ENCODE measurements at regions not wholly inside any gene's neighbourhood (a gene's known extent, or its start where the extent isn't known, plus 50 kb on each side); places are given as distances from the start of the nearest gene placed in this dataset.

DNA sequence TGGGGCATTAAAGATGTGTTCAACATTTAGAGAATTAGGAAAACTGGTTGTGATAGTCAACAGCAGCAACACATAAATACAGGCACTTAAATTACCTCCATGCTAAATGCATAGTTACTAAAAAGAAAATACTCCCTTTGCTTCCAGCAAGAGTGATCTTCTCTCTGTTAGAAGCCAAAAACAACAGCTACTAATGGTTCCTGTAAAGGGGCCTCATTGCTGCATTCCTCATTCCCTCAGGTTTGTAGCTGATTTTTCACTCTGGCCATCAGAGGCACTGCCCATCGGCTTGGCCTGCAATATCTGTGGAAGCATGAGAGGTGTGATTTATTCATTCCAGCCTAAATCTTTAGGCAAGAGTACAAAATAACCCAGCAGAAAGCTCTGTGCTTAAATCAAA, 466.0 kb upstream of the ADAMTS16 start:
- no peak for DNase-seq

DNA sequence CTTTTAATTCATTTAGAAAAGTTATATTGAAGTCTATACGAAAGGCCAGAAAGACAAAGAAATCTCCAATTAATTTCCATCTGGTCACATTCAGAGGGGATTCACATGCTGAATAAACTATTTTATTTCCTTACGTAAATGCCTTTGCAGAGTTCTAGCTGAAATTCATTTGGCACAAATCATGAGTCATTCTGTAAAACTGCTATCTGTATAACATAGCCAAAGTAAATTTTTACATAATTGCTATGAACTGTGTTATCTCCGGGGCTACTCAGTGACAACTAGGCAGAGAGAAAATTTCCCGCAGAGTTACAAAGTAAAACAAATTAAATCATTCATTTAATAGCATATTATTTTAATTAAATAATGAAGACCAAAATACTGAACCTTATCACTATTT, 463.2 kb upstream of the ADAMTS16 start:
- no peak for DNase-seq

DNA sequence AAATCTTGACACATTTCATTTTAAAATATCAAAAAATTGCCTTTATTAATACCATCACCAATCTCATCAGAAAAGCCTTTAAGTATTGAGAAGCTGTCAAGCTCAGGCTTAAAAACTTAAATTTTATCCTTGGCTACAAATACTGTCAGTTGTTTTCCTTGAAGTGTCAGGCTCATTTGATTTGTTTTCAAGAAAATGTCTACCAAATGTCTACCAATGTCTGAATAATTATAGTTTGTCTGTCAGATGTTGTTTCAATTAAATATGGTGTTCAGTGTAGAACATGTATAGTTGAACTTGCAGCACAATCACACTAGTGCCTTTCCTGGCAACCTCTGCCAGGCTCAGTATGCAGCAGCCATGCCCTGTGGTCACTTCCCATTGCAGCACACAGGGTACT, 455.2 kb upstream of the ADAMTS16 start:
- no peak for DNase-seq

DNA sequence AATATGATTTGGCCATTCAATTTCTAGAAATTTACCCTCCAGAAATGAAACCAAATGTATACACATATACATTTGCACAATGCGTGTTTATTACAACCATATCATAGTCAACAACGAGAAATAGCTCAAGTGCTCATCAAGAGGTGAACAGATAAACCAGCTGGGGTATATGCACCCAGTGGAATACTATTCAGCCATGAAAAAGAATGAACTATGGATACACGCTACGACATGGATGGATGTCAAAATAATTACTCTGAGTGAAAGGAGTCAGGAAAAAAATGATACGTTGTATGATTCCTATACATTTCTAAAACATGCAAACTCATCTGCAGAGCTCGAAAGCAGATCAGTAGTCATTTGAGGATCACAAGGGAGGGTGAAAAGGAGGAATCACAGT, 441.5 kb upstream of the ADAMTS16 start:
- DNase-seq: no peak

DNA sequence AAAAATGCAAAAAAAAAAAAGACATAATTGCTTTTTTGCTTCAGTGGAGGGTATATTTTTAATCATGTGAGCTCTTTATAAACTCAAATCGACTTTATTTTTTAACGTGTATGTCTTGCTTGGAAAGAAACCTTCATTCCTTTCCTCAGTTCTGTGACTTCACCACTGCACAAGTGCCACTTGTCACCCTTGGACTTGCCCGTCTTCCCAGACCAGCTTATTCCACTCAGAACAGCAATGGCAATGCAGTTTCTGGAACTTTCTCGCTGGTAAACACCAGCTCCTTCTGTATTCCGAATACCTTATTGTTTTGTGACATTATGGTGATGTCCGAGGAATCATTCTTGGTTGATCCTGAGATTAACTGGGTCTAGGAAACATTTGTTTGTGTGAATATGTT, 440.5 kb upstream of the ADAMTS16 start:
- DNase-seq: no peak

DNA sequence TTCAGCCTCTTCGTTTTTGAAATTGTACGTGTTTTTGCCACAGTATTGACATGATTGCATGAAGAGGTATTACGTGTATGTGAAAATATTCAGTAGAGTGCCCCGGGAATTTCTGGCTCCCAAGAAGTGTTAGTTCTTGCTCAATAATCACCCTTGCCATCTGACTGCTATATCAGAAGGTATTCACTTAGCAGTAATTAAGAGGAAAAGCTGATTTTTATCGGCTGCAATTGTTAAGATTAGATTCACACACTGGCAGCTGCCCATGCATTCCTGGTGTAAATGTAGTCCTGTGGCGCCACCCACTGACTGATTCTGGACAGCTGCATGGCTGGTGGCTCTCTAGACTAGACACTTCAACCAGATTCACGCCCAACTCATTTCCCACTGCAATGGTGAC, 440.1 kb upstream of the ADAMTS16 start:
- DNase-seq: peak; percentile 1

DNA sequence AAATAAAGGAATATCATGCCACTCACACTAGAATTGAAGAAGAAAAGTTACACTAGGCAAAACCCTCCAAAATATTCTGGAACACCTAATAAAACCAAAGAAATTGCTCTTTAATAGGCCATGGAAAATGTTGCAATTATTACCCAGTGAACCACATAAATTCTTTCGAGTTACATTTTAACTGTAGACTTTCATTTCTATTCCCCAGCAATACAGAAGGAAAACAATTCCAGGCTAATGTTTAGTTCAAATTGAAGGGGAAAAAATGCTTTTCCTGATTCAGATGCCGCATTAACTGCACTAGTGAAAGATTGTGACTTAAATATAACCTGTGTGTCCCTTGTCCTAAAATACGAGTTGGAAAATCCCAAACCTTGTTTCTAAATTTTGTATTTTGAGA, 439.3 kb upstream of the ADAMTS16 start:
- no peak for DNase-seq

DNA sequence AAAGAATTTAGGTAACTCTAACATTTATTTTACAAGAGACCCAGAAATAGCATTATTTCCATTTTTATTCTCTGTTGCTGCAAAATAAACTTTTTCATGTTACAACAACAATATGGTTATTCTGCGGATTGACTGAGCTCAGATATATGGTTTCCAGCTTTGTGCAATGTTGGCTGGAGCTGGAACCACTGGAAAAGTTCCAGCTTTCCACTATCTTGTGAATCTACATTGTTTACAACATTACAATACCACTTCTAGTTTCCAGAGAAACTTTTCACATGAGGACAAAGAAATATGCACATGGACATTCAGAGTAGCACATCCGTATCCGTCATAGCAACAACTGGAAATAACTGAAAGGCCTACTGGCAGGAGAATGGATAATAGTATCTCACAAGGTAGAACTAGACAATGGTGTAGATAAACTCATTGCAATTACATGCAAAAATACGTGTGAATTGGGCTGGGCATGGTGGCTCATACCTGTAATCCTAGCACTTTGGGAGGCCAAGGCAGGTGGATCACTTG, 436.1 kb upstream of the ADAMTS16 start:
- DNase-seq: no peak

DNA sequence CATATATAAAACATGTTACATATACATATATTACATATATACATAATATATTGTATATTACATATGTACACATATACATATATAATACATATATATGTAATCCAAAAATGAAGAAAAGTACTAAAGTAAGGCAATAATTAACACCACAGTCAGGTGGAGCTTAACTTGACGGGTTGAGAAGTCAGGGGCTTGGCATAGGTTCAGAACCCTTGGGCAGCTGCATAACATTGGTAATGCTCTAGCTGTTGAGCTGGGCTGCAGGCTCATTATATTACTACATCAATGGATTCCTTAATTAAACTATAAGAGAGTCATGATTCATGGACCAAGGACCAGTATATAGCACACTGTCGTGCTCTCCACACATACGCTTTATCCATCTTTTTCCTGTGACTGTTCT, 435.2 kb upstream of the ADAMTS16 start:
- no peak for DNase-seq

DNA sequence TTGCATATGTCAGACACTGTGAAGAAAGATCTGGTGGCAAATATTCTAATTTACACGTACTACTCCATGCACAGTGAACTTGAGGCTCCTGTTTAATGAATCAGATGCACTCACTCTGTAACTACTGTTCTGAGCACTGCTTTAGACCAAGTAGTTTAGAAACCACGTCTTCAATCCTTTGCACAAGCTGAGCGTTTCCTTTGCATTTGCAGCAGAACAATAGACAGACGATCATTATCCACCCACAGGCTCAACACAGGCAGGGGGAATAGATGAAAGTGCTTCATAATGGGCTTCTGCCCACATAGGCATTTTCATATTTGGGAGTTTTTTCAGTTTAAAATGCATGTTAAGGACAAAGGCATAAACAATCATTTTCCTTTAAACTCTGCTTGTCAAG, 423.3 kb upstream of the ADAMTS16 start:
- no peak for DNase-seq

DNA sequence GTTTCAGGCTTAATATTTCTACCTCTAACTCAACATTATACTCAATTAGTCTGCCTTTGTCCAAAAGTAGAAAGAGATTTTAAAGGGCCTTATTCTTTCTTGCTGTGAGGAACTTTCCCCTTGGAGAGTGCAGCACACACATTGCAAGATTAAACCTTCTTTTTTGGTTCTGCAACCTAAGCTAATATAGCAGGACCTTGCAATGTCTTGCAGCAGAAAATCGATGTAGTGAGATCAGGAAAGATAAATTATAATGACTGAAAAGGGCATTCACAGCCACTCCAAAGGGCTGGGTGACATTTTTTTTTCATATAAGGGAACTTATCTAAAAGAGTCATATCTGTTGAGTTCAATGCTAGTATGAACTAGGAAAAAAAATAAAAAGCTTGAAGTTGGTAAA, 422.7 kb upstream of the ADAMTS16 start:
- no peak for DNase-seq

DNA sequence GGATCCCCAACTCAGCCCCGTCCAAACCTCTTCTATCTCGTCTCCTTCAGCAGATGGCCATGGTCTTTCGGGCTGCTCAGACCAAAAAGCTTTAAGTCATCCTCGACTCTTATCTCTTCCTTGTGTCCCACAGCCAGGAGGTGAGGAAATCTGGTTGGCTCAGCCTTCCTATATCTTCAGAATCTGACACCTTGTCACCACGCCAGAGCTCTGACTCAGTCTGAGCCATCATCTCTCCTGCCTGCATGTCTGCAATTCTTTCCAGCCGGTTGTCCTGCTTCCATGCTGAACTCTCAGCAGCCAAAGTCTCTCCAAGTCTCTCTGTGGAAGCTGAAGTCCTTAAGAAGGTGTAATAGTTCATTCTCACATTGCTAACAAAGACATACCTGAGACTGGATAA, 419.3 kb upstream of the ADAMTS16 start:
- no peak for DNase-seq

DNA sequence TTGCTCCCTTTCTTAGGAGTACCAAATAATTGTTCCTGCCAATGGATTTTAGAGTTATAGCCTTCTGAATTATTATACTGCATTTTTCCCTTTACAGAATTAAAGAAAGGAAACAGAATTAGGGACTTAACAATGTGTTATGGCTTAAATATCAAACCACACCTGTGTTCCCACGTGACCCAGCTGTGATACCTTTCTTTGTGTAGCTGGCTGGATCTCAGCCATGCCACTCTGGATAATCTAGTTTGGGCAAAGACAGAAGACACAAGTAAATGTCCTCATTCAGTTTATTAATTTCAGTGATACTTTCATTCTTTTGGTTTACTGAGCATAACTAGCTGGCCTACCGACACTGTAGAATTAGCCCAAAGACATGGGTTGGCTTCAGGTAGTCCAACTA, 417.2 kb upstream of the ADAMTS16 start:
- DNase-seq: no peak

DNA sequence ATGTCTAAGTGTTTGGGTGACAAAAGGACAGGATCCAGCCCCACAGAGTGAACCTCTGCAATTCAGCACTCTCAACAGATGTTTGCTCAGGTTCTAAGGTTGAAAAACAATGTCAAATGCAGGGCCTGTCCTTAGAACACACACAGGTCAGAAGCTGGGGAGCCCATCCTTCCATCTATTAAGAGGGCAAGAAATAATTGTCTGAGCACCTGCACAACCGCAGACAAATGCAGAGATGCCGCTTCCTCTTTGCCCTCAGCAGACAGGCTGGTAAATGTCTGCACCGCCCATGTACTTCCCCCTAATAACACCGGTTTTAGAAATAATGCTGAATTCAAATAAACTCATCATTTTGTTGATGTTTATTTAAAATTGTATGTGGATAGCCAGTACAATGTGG, 414.5 kb upstream of the ADAMTS16 start:
- no peak for DNase-seq

DNA sequence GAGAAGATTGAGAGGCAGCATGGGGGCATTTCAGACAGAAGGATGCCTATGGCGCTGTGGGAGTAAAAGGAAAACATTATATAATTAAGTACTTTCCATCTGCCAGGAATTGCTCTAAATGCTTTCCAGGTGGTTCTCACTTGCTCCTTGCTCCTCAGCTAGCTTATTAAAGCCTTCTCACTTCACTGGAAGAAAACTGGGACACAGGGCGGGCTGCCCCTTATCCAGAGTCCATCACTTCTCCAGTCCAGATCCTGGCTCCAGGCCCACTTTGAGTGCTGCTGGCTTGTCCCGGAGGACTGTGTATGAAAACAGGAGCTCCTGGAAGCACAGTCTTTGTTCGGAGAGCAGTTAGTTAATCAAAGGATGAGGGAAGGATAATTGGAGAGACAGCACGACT, 409.9 kb upstream of the ADAMTS16 start:
- DNase-seq: no peak

DNA sequence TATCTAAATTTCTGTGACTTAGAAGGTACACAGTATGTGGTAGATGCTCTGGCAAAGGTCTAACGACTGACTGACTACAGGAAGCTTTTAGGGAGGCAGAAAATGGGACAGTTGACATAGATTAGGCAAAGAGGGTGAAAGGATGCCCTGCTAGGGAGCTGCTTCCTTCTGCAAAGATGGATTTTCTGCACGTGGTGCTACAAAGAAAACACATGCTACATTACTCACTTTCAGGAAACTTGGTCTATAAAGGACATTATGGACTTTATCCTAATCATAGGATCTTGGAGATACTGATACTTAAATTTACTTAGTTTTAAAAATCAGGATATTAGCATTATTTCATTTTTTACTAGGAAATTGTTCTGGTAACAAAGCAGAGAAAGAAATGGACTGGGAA, 405.8 kb upstream of the ADAMTS16 start:
- no peak for DNase-seq

DNA sequence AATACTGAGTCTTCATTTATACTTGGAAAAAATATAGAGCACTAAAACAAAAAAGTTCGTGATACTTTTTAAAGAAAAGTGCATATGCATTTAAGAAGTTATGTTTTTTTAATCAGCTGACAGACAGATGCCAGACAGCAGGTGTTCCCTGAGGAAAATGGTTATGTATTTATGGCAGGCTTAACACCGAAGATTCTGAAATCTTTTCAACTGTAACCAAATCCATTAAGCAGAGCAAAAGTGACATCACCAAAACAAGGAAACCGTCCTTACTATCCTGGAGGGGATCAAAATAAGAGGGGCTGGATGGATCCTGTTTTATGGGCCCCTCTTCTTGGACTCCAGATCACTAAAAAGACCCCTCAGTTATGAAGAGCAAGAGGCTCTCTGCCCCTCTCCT, 404.9 kb upstream of the ADAMTS16 start:
- DNase-seq: no peak

DNA sequence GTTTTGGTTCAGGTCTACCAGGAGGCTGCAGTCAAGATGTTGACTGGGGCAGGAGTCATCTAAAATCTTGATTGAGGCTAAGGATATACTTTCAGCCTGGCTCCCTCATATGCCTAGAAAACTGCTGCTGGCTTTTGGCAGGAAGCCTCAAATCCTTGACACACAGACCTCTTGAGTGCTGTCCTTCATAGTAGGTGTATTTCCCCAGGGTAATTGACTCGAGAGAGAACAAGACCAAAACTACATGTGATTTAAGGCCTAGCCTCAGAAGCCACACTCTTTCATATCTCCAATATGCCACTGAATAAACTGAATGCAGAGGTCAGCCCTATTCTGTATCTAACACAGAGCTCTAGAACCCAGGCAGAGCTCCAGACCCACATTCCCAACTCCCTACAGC, 402.3 kb upstream of the ADAMTS16 start:
- DNase-seq: no peak

DNA sequence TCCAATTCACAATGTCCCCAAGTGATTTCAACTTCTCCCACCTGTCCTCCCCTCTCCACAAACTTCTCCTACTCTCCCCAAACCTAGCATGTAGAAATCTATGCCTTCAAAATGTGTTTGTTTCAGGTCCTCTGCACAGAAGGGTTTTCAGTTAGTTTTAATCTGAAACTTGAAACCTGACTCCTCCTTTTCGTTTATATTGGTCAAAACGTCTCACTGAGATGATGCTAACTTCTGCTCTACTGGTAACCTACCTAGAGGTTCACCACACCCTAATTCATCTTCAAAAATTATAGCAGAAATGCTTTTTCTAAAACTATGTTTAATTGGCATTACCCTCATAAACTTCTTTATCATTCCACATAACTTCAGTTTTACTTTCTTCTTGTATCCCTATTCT, 401.8 kb upstream of the ADAMTS16 start:
- no peak for DNase-seq

DNA sequence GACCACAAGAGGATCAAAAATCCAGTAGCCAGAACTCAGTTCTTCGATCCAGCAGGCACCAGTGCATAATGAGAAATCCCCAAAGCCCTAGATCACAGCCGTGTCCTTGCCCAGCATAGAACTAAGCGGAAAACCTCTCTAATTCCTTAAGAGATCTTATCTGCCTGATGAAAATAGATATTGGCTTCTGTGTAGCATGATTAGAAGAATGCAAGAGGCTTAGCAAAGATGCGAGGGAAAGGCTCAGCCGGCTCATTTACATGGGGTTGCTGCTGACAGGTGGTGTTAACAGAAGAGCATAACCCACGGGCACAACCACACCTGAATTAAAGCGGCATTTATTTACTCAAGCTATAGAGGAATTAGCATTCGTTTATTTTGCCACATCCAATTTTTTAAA, 400.0 kb upstream of the ADAMTS16 start:
- no peak for DNase-seq

DNA sequence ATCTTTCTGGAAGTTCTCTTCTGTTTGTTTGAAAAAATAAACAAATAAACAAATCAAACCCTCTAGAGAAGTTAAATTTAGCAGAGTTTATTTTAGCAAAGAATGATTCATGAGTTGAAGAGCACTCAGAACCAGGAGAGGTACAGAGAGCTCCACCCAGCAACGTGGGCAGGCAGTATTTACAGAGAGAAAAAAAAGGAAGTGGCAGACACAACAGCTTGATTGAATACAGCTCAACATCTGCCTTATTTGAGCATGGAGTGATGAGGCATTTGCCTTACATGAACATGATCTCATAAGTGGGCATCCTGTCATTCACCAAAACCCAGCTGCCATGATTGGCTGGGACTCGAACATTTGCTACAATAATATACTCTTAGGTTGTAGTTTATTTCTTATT, 381.6 kb upstream of the ADAMTS16 start:
- DNase-seq: no peak

DNA sequence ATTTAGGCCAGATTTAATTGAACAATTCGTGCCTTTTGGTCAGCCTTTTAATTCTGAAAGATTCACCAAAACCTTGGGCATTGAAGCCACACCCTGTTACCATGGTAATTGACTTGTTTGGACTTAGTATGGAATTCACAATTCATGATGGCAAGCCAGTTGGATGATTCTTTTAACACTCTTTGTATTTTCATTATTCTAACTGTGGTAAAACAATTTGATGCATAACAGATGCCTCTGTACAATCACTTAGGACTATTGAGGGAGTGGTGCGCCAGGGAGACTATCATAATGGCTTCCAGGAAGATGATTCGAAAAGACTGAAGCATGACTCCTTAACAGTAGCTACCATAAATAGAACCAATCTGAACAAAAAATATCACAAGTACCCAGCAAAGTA, 381.1 kb upstream of the ADAMTS16 start:
- no peak for DNase-seq

DNA sequence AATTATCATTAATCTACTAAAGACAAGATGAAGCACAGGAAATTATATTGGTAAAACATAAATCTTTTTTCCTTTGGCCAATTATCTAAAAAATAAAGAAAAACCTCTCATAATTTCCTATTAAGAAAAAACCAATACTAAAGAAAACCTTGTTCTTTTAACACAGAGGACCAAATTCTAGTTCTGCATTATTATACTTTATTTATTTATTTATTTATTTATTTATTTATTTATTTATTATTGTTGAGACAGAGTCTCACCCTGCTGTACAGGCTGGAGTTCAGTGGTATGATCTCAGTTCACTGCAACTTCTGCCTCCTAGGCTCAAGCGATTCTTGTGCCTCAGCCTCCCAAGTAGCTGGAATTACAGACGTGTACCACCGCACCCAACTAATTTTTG, 377.8 kb upstream of the ADAMTS16 start:
- no peak for DNase-seq

DNA sequence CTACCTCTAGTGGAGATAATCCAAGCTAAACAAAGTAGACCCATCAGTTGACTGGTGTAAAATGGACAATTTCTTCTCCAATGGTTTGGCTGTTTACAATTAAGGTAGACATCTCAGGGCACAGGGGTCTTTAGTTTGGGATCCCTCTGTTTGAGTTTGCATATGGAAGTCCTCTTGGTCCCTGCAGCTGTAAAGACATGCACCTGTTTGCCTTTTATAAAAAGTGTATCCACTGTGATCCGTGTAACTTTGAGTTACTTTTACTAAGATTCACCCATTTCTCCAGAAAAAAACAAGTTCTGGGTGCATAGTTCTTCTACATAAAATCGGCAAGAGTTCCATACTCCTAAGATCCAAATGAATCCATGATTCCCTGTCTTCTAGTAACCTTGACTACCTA, 374.7 kb upstream of the ADAMTS16 start:
- DNase-seq: no peak

DNA sequence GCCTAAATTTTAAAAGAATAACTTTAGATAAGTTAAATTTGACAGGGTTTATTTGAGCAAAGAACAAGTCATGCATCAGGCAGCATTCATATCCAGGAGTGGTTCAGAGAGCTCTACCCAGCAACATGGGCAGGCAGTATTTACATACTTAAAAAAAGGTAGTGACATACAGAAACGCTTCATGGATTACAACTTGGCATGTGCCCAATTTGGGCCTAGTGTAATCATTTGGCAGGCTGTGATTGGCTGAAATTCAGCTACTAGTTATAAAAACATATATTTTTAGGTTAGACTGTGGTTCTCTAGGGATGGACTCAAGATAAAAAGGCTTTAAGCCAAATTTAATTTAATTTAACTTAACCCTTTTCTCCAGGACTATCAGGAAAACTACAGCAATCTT, 374.0 kb upstream of the ADAMTS16 start:
- DNase-seq: no peak

DNA sequence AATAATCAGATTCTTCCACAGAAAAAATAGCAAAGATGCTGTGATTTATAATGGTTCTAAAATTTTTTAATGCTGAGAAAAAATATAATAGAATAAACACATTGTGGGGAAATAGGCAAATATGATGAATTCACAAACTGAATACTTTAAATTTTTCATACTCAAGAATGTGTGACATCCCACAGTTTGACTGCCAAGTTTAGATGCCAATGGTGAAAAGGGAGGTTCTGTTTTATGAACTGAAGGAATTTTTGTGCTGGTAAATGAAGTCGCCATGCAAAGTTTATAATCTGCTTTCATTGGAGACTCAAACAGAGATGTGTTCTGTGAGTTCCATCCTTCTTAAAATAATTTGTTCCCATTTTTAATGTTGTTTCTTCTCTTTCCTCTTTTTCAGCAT, 367.5 kb upstream of the ADAMTS16 start:
- no peak for DNase-seq
